ENCODE measurements at regions not wholly inside any gene's neighbourhood (a gene's known extent, or its start where the extent isn't known, plus 50 kb on each side); places are given as distances from the start of the nearest gene placed in this dataset.

DNA sequence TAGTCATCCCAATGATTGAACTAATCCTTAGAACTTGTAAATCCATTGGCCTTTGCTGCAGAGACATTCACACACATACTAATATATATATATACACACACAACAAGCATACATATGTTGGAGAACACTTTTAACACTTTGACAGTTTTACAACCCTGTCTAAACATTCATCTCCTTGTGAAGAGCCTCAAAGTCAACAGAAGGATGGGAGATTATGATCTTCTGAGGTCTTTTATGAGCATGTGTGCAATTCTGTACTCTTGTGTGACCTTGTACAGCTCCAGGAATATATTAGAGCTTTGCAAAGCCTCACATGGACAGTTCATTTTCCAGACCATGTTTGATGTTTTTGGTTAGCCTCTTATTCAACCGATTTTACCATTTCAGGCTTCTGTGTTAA, 589.0 kb downstream of the NXPH1 start:
- Histone ChIP-seq H3K27me3 (ENCODE audit: control insufficient read depth, insufficient read depth, low read length) (no peaks in the 10 kb centered on the region), H2BK20ac (ENCODE audit: low read depth, low read length) (no peak overlapping the region), H4K91ac (ENCODE audit: insufficient read depth, low read depth, low read length) (no peak overlapping the region), H3K9ac (ENCODE audit: low read depth, low read length) (no peak overlapping the region), H3K56ac (ENCODE audit: extremely low read depth, insufficient read depth, low read length) (no peak overlapping the region), H3K9me3 (ENCODE audit: control insufficient read depth, insufficient read depth, low read length) (peaks cover 9% of the 10 kb centered on the region), H3K14ac (replicated peaks; ENCODE audit: low read depth, low read length) (no peak overlapping the region), H3K27ac (ENCODE audit: insufficient read depth, low read length) (no peak overlapping the region), H3K18ac (ENCODE audit: low read depth, low read length) (no peak overlapping the region), H2BK120ac (ENCODE audit: low read depth, low read length) (no peak overlapping the region), H3K4ac (ENCODE audit: low read depth, low read length) (no peak overlapping the region), H3K4me2 (ENCODE audit: low read depth, low read length) (no peak overlapping the region), H3K79me1 (ENCODE audit: low read depth in 1 of 2, low read length in 2 of 2) (no peaks in the 10 kb centered on the region), H2AK9ac (replicated peaks; ENCODE audit: low read depth, low read length, poor library complexity) (no peak overlapping the region), H4K8ac (ENCODE audit: low read depth in 2 of 2, low read length in 2 of 2) (no peak overlapping the region), H2BK5ac (ENCODE audit: low read depth, low read length, poor library complexity, severe bottlenecking) (no peak overlapping the region), H2AFZ (replicated peaks; ENCODE audit: low read length, poor library complexity) (no peak overlapping the region), H3K4me1 (ENCODE audit: control insufficient read depth, insufficient read depth, low read length) (no peaks in the 10 kb centered on the region), H3K9me1 (ENCODE audit: insufficient read depth, low read length) (no peaks in the 10 kb centered on the region), H4K20me1 (ENCODE audit: insufficient read depth, low read length) (no peaks in the 10 kb centered on the region), H3K4me3 (ENCODE audit: insufficient read depth, low read depth, low read length) (no peak overlapping the region), H2AK5ac (ENCODE audit: low read depth, low read length) (no peak overlapping the region), H4K5ac (ENCODE audit: low read depth, low read length) (no peak overlapping the region), H3K23ac (ENCODE audit: low read depth, low read length) (no peak overlapping the region), H2BK15ac (ENCODE audit: low read depth, low read length) (no peak overlapping the region), H3K36me3 (ENCODE audit: control insufficient read depth, insufficient read depth, low read length) (no peaks in the 10 kb centered on the region)
- DNase-seq = no peak
- TF ChIP-seq RFX5 (IDR thresholded peaks at IDR 0.05; ENCODE audit: low read depth, low read length) = no peak
- no peak for TF ChIP-seq CTCF (conservative IDR thresholded peaks at IDR 0.05; ENCODE audit: low read depth, low read length)
- intact Hi-C loops (cut with micrococcal nuclease) (no loop called here), in situ Hi-C loops (cut with MboI; ENCODE audit: low sequenced_read_pairs) (no loop called here), dilution Hi-C loops (cut with HindIII; ENCODE audit: low sequenced_read_pairs, unreplicated experiment) (no loop called here)
- ATAC-seq (ENCODE audit: low read depth) = no peak
- POLR2A ChIA-PET (ENCODE audit: unreplicated experiment) = no interaction called here
- no TSS peak for BruUV-seq (replicated peaks)
- CTCF ChIA-PET = no interaction called here
- no CpG with 5 or more reads among the region's 1 CpG for WGBS, 2 experiments (ENCODE audit: extremely low coverage in 2 of 2, insufficient read length in 1 of 2)

Data from IMR-90 (cell line).